Neural cell (in vitro differentiated cells): ENCODE measurements at regions not wholly inside any gene's neighbourhood (a gene's known extent, or its start where the extent isn't known, plus 50 kb on each side); places are given as distances from the start of the nearest gene placed in this dataset.

Experiments
- H2AFZ ChIP-seq: fragments of 200-600, 300-800 bp; sonication (generic), shearing (Covaris generic); 2 replicates; pipeline ENCODE4 v1.6.0; 2014; ENCODE audit warnings: low read depth, mild to moderate bottlenecking, antibody characterized with exemption, low read length, moderate library complexity
- H3F3A ChIP-seq: fragments of 200-600 bp; shearing (Covaris generic); 2 replicates; pipeline ENCODE4 v1.6.1; 2016; ENCODE audit warnings: mild to moderate bottlenecking, moderate library complexity, mixed read lengths, antibody characterized with exemption, low read length; ENCODE audit not compliant: insufficient read depth, poor library complexity, severe bottlenecking
- H3K27ac ChIP-seq: fragments of 200-600, 300-800 bp; sonication (generic), shearing (Covaris generic); 2 replicates; pipeline ENCODE4 v1.5.1; 2014; ENCODE audit warnings: mild to moderate bottlenecking, low read length, moderate library complexity
- H3K27me3 ChIP-seq: fragments of 300-800, 200-600 bp; sonication (generic), shearing (Covaris generic); 2 replicates; pipeline ENCODE4 v1.6.0; 2014; ENCODE audit warnings: mild to moderate bottlenecking, low read depth, low read length, moderate library complexity; ENCODE audit not compliant: insufficient read depth
- H3K36me3 ChIP-seq: fragments of 300-800, 200-600 bp; sonication (generic), shearing (Covaris generic); 2 replicates; pipeline ENCODE4 v1.5.1; 2014; ENCODE audit warnings: mild to moderate bottlenecking, antibody characterized with exemption, low read length, moderate library complexity; ENCODE audit not compliant: insufficient read depth
- H3K4me2 ChIP-seq: fragments of 300-800, 200-600 bp; sonication (generic), shearing (Covaris generic); 2 replicates; pipeline ENCODE4 v1.6.0; 2014; ENCODE audit warnings: mild to moderate bottlenecking, low read length
- H3K4me3 ChIP-seq: fragments of 300-800, 200-600 bp; sonication (generic), shearing (Covaris generic); 2 replicates; pipeline ENCODE4 v1.5.1; 2014; ENCODE audit warnings: mild to moderate bottlenecking, low read length, moderate library complexity
- H3K79me2 ChIP-seq: fragments of 200-600 bp; shearing (Covaris generic); replicated peaks from 2 replicates; pipeline ENCODE4 v1.6.0; 2014; ENCODE audit warnings: mild to moderate bottlenecking, low read length, moderate library complexity; ENCODE audit not compliant: insufficient read depth
- H3K9ac ChIP-seq: fragments of 300-800, 200-600 bp; sonication (generic), shearing (Covaris generic); 2 replicates; pipeline ENCODE4 v1.6.1; 2016; ENCODE audit warnings: mild to moderate bottlenecking, low read length, mixed read lengths
- H3K9me2 ChIP-seq: fragments of 200-600 bp; shearing (Covaris generic); 2 replicates; pipeline ENCODE4 v1.6.1; 2016; ENCODE audit warnings: mild to moderate bottlenecking, low read length, mixed read lengths; ENCODE audit not compliant: insufficient read depth
- H3K9me3 ChIP-seq: fragments of 200-600, 300-800 bp; sonication (generic), shearing (Covaris generic); 2 replicates; pipeline ENCODE4 v1.6.1; 2016; ENCODE audit warnings: mild to moderate bottlenecking, mixed run types, low read length, moderate library complexity, mixed read lengths
- H4K20me1 ChIP-seq: fragments of 200-600 bp; shearing (Covaris generic); 2 replicates; pipeline ENCODE4 v1.6.1; 2016; ENCODE audit warnings: mild to moderate bottlenecking, mixed run types; ENCODE audit not compliant: insufficient read depth
- CTCF ChIP-seq: fragments of 450-650 bp; IDR thresholded peaks from 2 replicates; pipeline ENCODE4 v1.5.1; 2014; ENCODE audit warnings: antibody characterized with exemption, mild to moderate bottlenecking, moderate library complexity; ENCODE audit not compliant: poor library complexity, severe bottlenecking
- EP300 ChIP-seq: fragments of 450-650 bp; conservative IDR thresholded peaks from 2 replicates; pipeline ENCODE4 v1.6.1; 2014; ENCODE audit warnings: antibody characterized with exemption, mild to moderate bottlenecking, moderate library complexity; ENCODE audit not compliant: poor library complexity, severe bottlenecking
- EZH2 ChIP-seq: fragments of 200-600, 300-800 bp; shearing (Covaris generic), sonication (generic); IDR thresholded peaks from 2 replicates; pipeline ENCODE4 v1.6.1; 2014; ENCODE audit warnings: antibody characterized with exemption, low read length, borderline replicate concordance, mild to moderate bottlenecking; ENCODE audit not compliant: insufficient read depth, poor library complexity, severe bottlenecking
- MXI1 ChIP-seq: fragments of 450-650 bp; conservative IDR thresholded peaks from 2 replicates; pipeline ENCODE4 v1.6.1; 2014; ENCODE audit warnings: antibody characterized with exemption, mild to moderate bottlenecking; ENCODE audit not compliant: poor library complexity, severe bottlenecking
- POLR2AphosphoS5 ChIP-seq: IDR thresholded peaks from 2 replicates; pipeline ENCODE4 v1.6.1; 2012
- RAD21 ChIP-seq: fragments of 450-650 bp; conservative IDR thresholded peaks from 2 replicates; pipeline ENCODE4 v1.6.1; 2014; ENCODE audit warnings: antibody characterized with exemption, mild to moderate bottlenecking, moderate library complexity
- REST ChIP-seq: IDR thresholded peaks from 2 replicates; pipeline ENCODE4 v1.6.1; 2012; ENCODE audit warnings: borderline replicate concordance
- SMC3 ChIP-seq: fragments of 450-650 bp; conservative IDR thresholded peaks from 2 replicates; pipeline ENCODE4 v1.6.1; 2014; ENCODE audit warnings: antibody characterized with exemption, mild to moderate bottlenecking, moderate library complexity; ENCODE audit not compliant: poor library complexity
- TAF1 ChIP-seq: IDR thresholded peaks from 2 replicates; pipeline ENCODE4 v1.6.1; 2012; ENCODE audit warnings: low read depth

- no peak for TF ChIP-seq REST
- no peak for TF ChIP-seq MXI1
- TF ChIP-seq EZH2: no peak
Measured at GRCh38 chr9:136604823-136605525, 57.7 kb upstream of the EGFL7 start (continued).

GRCh38 chr9:136603901-136604814 is 58.3 kb upstream of the NOTCH1 start:
- H4K20me1 ChIP-seq: no peaks in the 10 kb centered on the region
- no peaks in the 10 kb centered on the region for H3K9me2 ChIP-seq
- H3K36me3 ChIP-seq: no peaks in the 10 kb centered on the region
- TF ChIP-seq REST (no peak), CTCF (no peak), POLR2AphosphoS5 (no peak), SMC3 (no peak), TAF1 (no peak), EP300 (no peak), MXI1 (no peak), EZH2 (no peak), RAD21 (no peak)
- H3K79me2 ChIP-seq: no peaks in the 10 kb centered on the region
- H3K9me3 ChIP-seq: no peaks in the 10 kb centered on the region
- no peak overlapping the region for H3K27ac ChIP-seq
- no peaks in the 10 kb centered on the region for H3K27me3 ChIP-seq
- no peak overlapping the region for H3K9ac ChIP-seq
- no peak overlapping the region for H3K4me2 ChIP-seq
- no peaks in the 10 kb centered on the region for H3F3A ChIP-seq
- no peak overlapping the region for H2AFZ ChIP-seq
- H3K4me3 ChIP-seq: no peak overlapping the region
